CD4-positive, alpha-beta memory T cell (primary cell): ENCODE measurements at regions not wholly inside any gene's neighbourhood (a gene's known extent, or its start where the extent isn't known, plus 50 kb on each side); places are given as distances from the start of the nearest gene placed in this dataset.
"Not testable (repeated sequence)": the region's sequence is repeated elsewhere in the genome, so short reads cannot be mapped to it uniquely, and the experiment has no call there.

Experiments used
- CTCF ChIA-PET: fragments of 350-600 bp; sonication (Branson Sonifier 250); formaldehyde crosslinking; loops from one replicate; lab custom pipeline; 2021; ENCODE audit warnings: inconsistent platforms; ENCODE audit not compliant: partially characterized antibody; lab: Charles Lee
- POLR2A ChIA-PET: fragments of 350-600 bp; sonication (Branson Sonifier 250); formaldehyde crosslinking; loops from one replicate; lab custom pipeline; 2021; ENCODE audit not compliant: partially characterized antibody; lab: Charles Lee
- DNase-seq, 5 donors: peaks; one replicate each; pipeline versions ENCODE4 v3.0.0 to v3.0.0-alpha.2; 2020 to 2022; ENCODE audit warnings: mixed read lengths in 1 of 5
- H3K27ac ChIP-seq: one replicate; pipeline ENCODE4 v1.7.0; 2013; ENCODE audit warnings: low read depth, low read length
- H3K27me3 ChIP-seq: 2 replicates; pipeline ENCODE4 v1.7.0; 2013; ENCODE audit warnings: mild to moderate bottlenecking, low read length, moderate library complexity; ENCODE audit not compliant: insufficient read depth
- H3K36me3 ChIP-seq: 2 replicates; pipeline ENCODE4 v1.7.0; 2013; ENCODE audit warnings: mild to moderate bottlenecking, low read length, moderate library complexity; ENCODE audit not compliant: insufficient read depth
- H3K4me1 ChIP-seq: 2 replicates; pipeline ENCODE4 v1.7.0; 2013; ENCODE audit warnings: mild to moderate bottlenecking, low read length, moderate library complexity; ENCODE audit not compliant: insufficient read depth
- H3K4me3 ChIP-seq, 2 donors: one replicate each; pipeline ENCODE4 v1.7.0; 2013; ENCODE audit warnings: low read length in 2 of 2, mild to moderate bottlenecking in 1 of 2
- H3K9me3 ChIP-seq, 2 donors: one replicate each; pipeline ENCODE4 v1.7.0; 2013; ENCODE audit warnings: low read length in 2 of 2, control low read depth in 1 of 2; ENCODE audit not compliant: control insufficient read depth in 1 of 2
- H3K27ac Mint-ChIP-seq, 7 donors: one replicate each; pipeline ENCODE4 v1.8.0; 2020 to 2021; ENCODE audit warnings: mixed read lengths in 7 of 7, mild to moderate bottlenecking in 6 of 7, inconsistent platforms in 3 of 7, moderate library complexity in 3 of 7
- H3K27me3 Mint-ChIP-seq, 2 donors: one replicate each; pipeline ENCODE4 v1.8.0; 2020 to 2021; ENCODE audit warnings: mixed read lengths in 2 of 2
- H3K36me3 Mint-ChIP-seq, 2 donors: one replicate each; pipeline ENCODE4 v1.8.0; 2020 to 2021; ENCODE audit warnings: mixed read lengths in 2 of 2, inconsistent platforms in 1 of 2, mild to moderate bottlenecking in 1 of 2
- H3K4me1 Mint-ChIP-seq, 4 donors: one replicate each; pipeline ENCODE4 v1.8.0; 2020 to 2021; ENCODE audit warnings: mixed read lengths in 4 of 4, mild to moderate bottlenecking in 1 of 4
- H3K4me3 Mint-ChIP-seq, 8 donors: one replicate each; pipeline ENCODE4 v1.8.0; 2020 to 2021; ENCODE audit warnings: mixed read lengths in 8 of 8, mild to moderate bottlenecking in 7 of 8, moderate library complexity in 6 of 8, inconsistent platforms in 3 of 8
- H3K9me3 Mint-ChIP-seq, 8 donors: one replicate each; pipeline ENCODE4 v1.8.0; 2020 to 2021; ENCODE audit warnings: mixed read lengths in 8 of 8, mild to moderate bottlenecking in 5 of 8, inconsistent platforms in 3 of 8, moderate library complexity in 1 of 8
- intact Hi-C: fragments of 100-400 bp; cut with micrococcal nuclease; formaldehyde crosslinking; loops from one replicate; pipeline ENCODE4 v1.15.1; 2023

GRCh38 chr20:11698124-11698523 is 219.6 kb upstream of the BTBD3 start:
- POLR2A ChIA-PET, result no interaction called here
- no peak overlapping the region for H3K4me3 Mint-ChIP-seq
- no peaks in the 10 kb centered on the region for H3K36me3 Mint-ChIP-seq
- CTCF ChIA-PET, result no interaction called here
- Histone ChIP-seq H3K4me3 (no peak overlapping the region), H3K4me1 (no peaks in the 10 kb centered on the region), H3K27ac (no peak overlapping the region), H3K27me3 (no peaks in the 10 kb centered on the region), H3K9me3 (no peaks in the 10 kb centered on the region), H3K36me3 (no peaks in the 10 kb centered on the region)
- no peak overlapping the region for H3K27ac Mint-ChIP-seq
- peaks cover 3 to 14% (median 9%) of the 10 kb centered on the region in 8 donors for H3K9me3 Mint-ChIP-seq
- no peaks in the 10 kb centered on the region for H3K27me3 Mint-ChIP-seq
- no peak for DNase-seq
- intact Hi-C loops, result no loop called here
- no peaks in the 10 kb centered on the region for H3K4me1 Mint-ChIP-seq

GRCh38 chr20:11700831-11701230 is 216.9 kb upstream of the BTBD3 start:
- POLR2A ChIA-PET, result no interaction called here
- no peak overlapping the region for H3K27ac Mint-ChIP-seq
- no peak overlapping the region for H3K4me3 Mint-ChIP-seq
- H3K36me3 ChIP-seq, result no peaks in the 10 kb centered on the region
- H3K4me1 ChIP-seq, result no peaks in the 10 kb centered on the region
- no peaks in the 10 kb centered on the region for H3K27me3 ChIP-seq
- DNase-seq, result no peak
- no peak overlapping the region for H3K4me3 ChIP-seq
- H3K27ac ChIP-seq, result no peak overlapping the region
- peaks cover 2 to 23% (median 13%) of the 10 kb centered on the region in 8 donors for H3K9me3 Mint-ChIP-seq
- intact Hi-C loops, result no loop called here
- H3K4me1 Mint-ChIP-seq, result no peaks in the 10 kb centered on the region
- no peaks in the 10 kb centered on the region for H3K27me3 Mint-ChIP-seq
- CTCF ChIA-PET, result no interaction called here
- no peaks in the 10 kb centered on the region for H3K36me3 Mint-ChIP-seq
- H3K9me3 ChIP-seq, result no peaks in the 10 kb centered on the region

- Histone ChIP-seq H3K9me3 (no peaks in the 10 kb centered on the region), H3K27ac (no peak overlapping the region), H3K36me3 (no peaks in the 10 kb centered on the region), H3K4me1 (no peaks in the 10 kb centered on the region), H3K27me3 (no peaks in the 10 kb centered on the region), H3K4me3 (no peak overlapping the region)
- H3K27ac Mint-ChIP-seq, result no peak overlapping the region
- DNase-seq, result no peak
- intact Hi-C loops, result no loop called here
- H3K4me1 Mint-ChIP-seq, result no peaks in the 10 kb centered on the region
- H3K27me3 Mint-ChIP-seq, result no peaks in the 10 kb centered on the region
- ChIA-PET POLR2A (no interaction called here), CTCF (no interaction called here)
- H3K4me3 Mint-ChIP-seq, result no peak overlapping the region
- no peaks in the 10 kb centered on the region for H3K36me3 Mint-ChIP-seq
- peaks cover 2 to 28% (median 14%) of the 10 kb centered on the region in 8 donors for H3K9me3 Mint-ChIP-seq
These were observed 214.8 kb upstream of the BTBD3 start for GRCh38 chr20:11702721-11703518.

GRCh38 chr20:11705512-11705911 is 212.2 kb upstream of the BTBD3 start:
- Mint-ChIP-seq H3K27ac (no peak overlapping the region), H3K4me1 (no peaks in the 10 kb centered on the region), H3K36me3 (no peaks in the 10 kb centered on the region), H3K9me3 (peaks cover 0 to 36% (median 15%) of the 10 kb centered on the region in 8 donors), H3K27me3 (no peaks in the 10 kb centered on the region), H3K4me3 (no peak overlapping the region)
- H3K4me1 ChIP-seq, result no peaks in the 10 kb centered on the region
- H3K27me3 ChIP-seq, result no peaks in the 10 kb centered on the region
- H3K36me3 ChIP-seq, result no peaks in the 10 kb centered on the region
- no peaks in the 10 kb centered on the region for H3K9me3 ChIP-seq
- ChIA-PET POLR2A (no interaction called here), CTCF (no interaction called here)
- no peak overlapping the region for H3K27ac ChIP-seq
- intact Hi-C loops, result no loop called here
- DNase-seq, result no peak
- no peak overlapping the region for H3K4me3 ChIP-seq

GRCh38 chr20:11708223-11708622 is 209.5 kb upstream of the BTBD3 start:
- H3K36me3 Mint-ChIP-seq, H3K27ac Mint-ChIP-seq, H3K9me3 ChIP-seq, H3K4me3 Mint-ChIP-seq, H3K36me3 ChIP-seq, H3K27ac ChIP-seq, POLR2A ChIA-PET, H3K4me1 Mint-ChIP-seq, H3K4me3 ChIP-seq, H3K27me3 ChIP-seq, DNase-seq, intact Hi-C loops, H3K4me1 ChIP-seq, H3K27me3 Mint-ChIP-seq, CTCF ChIA-PET: not testable (repeated sequence)
- H3K9me3 Mint-ChIP-seq, result peaks cover 0 to 32% (median 12%) of the 10 kb centered on the region in 8 donors

GRCh38 chr20:11711214-11711613 is 206.5 kb upstream of the BTBD3 start:
- ChIA-PET CTCF (no interaction called here), POLR2A (no interaction called here)
- H3K4me1 Mint-ChIP-seq, result no peaks in the 10 kb centered on the region
- H3K27me3 ChIP-seq, result no peaks in the 10 kb centered on the region
- no peaks in the 10 kb centered on the region for H3K4me1 ChIP-seq
- DNase-seq, result no peak
- no peak overlapping the region for H3K27ac Mint-ChIP-seq
- no peaks in the 10 kb centered on the region for H3K36me3 Mint-ChIP-seq
- peaks cover 0 to 20% (median 9%) of the 10 kb centered on the region in 8 donors for H3K9me3 Mint-ChIP-seq
- no peaks in the 10 kb centered on the region for H3K36me3 ChIP-seq
- H3K9me3 ChIP-seq, result no peaks in the 10 kb centered on the region
- H3K4me3 Mint-ChIP-seq, result no peak overlapping the region
- intact Hi-C loops, result no loop called here
- H3K27ac ChIP-seq, result no peak overlapping the region
- no peaks in the 10 kb centered on the region for H3K27me3 Mint-ChIP-seq
- no peak overlapping the region for H3K4me3 ChIP-seq

- Histone ChIP-seq H3K36me3 (no peaks in the 10 kb centered on the region), H3K27ac (no peak overlapping the region), H3K27me3 (no peaks in the 10 kb centered on the region), H3K9me3 (no peaks in the 10 kb centered on the region), H3K4me3 (no peak overlapping the region), H3K4me1 (no peaks in the 10 kb centered on the region)
- Mint-ChIP-seq H3K4me3 (no peak overlapping the region), H3K36me3 (no peaks in the 10 kb centered on the region), H3K27me3 (no peaks in the 10 kb centered on the region), H3K4me1 (no peaks in the 10 kb centered on the region), H3K27ac (no peak overlapping the region), H3K9me3 (peaks cover 0 to 21% (median 14%) of the 10 kb centered on the region in 8 donors)
- ChIA-PET CTCF (no interaction called here), POLR2A (no interaction called here)
- no peak for DNase-seq
- intact Hi-C loops, result no loop called here
These were observed 205.0 kb upstream of the BTBD3 start for GRCh38 chr20:11712639-11713160.
